NCI-H187 (cell line): ENCODE measurements at regions not wholly inside any gene's neighbourhood (a gene's known extent, or its start where the extent isn't known, plus 50 kb on each side); places are given as distances from the start of the nearest gene placed in this dataset.
"Not testable (repeated sequence)": the region's sequence is repeated elsewhere in the genome, so short reads cannot be mapped to it uniquely, and the experiment has no call there.

Experiments
- DNase-seq, 2 experiments: peaks; one replicate each; lab custom pipeline; 2025; lab: John Stamatoyannopoulos, UW

DNA sequence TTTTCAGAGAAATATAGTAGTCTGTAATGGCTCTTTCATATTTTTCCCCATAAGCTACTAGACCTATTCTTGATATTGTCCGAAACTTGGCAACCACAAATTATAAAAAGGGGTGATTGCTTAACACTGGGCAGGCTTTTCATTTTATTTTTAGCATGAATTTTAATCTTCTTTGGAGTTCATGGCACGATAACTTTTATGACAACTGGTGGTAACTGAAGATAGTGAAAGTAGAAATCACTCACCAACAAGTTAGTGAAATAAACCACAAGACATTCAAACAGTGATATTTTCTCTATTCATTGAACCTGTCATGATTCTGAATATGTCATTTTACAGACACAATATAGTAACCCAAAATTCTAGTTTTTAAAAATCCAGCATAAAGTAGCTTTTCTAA lies 213.9 kb downstream of the PRDM9 start:
- no peak for DNase-seq

DNA sequence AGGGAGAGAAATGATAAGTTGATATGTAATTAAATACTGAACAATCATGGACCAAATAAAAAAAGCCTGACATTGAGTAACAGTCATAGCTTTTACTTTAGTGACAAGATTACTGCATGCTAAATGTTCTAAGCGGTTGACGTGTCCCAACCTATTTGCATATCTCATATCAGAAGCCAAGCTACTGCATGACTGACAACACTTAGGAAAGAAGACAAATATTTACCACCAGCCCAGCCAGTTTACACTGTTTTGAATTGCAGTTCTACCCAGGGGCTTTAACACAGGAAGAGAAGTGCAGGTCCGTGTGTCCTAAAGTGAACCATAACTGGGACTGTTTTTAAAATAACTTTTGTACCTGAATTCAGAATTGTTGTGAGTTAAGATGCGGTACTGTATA lies 219.9 kb downstream of the PRDM9 start:
- no peak for DNase-seq

DNA sequence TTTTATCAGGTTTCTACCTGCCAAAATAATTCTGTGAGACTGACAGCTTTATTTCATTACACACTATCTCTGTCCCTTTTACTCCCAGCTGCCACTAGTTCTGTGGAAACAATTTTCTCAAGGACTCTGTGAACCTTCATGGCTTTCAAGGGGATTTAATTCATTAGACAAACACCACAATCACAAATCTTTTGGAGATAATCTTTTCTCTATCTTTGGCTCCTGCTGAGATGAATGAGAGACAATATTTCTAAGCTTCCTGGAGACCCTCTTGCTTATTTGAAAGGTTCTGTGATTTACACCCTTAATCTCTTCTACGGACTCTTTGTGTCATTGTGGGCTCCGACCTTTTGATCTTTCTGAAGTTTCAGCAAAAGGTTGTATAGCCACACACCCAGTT lies 222.6 kb downstream of the PRDM9 start:
- DNase-seq, result no peak

DNA sequence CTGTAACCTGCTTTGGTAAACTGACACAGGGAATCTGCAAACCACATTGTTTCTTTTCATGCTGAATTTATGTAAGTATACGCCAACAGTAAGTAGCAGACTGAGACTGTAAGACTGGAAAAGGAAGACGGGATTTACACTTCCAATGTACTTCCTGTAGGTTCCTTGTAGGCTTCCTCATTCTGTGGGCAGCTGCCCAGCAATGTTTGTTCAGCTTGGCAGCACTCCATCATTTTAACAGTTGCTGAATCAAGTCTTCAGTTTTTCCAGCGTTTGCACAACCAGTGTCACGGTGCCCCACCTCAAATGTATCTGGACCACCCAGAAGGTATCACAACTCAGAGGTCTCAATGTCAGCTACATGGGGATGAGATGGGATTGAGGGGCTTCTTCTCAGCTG lies 232.6 kb downstream of the PRDM9 start:
- DNase-seq, result no peak

DNA sequence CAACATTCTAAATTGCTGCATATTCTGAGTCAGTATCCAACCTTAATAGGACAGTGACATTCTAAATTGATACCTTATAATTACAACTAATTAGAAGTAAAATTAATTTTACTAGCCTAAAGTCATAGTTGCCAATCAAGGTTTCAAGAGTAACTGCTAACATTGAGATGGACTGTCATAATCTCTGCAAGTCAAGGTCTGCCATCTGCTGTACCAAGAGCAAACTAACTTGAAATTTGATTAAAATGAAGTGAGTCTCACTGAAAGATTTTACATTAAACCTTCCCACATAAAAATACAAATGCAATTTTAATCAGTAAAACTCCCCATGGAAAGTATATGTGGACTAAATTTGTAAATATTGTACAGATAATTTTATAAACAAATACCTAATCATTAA lies 235.3 kb downstream of the PRDM9 start:
- DNase-seq, result no peak

DNA sequence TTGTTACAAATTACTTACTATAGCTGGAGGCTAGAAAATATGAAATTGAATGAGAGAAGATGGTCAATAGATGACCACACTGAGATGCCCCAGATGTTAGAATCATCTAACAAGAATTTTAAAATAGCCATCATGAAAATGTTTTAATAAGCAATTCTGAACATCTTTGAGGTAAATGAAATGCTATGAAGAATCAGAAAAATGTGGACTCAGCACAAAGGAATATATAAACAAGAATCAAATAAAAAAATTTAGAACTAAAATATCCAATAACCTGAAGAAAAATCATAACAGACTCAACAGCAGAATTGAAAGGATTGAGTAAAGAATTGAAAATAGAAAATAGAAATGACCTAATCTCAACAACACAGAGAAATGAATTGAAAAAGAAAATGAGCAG lies 248.5 kb downstream of the PRDM9 start:
- no peak for DNase-seq

DNA sequence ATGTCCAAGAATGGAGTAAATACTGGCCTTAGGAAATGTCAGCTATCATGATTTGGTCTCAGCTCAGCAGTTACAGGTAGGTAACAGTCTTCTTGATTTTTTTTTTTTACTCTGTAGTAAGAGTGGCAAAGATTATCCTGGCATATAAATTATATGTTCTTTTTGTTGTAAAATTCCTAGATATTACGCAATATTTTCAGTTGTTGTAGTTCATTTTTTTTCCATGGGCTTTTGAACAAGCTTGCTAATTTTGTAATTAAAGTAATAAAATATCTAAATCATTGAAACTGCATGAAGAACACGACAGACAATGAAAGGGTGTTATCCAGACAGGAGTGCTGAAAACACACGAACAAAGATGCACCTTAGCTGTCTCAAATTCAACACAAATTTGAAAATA lies 249.4 kb downstream of the PRDM9 start:
- DNase-seq, result no peak

DNA sequence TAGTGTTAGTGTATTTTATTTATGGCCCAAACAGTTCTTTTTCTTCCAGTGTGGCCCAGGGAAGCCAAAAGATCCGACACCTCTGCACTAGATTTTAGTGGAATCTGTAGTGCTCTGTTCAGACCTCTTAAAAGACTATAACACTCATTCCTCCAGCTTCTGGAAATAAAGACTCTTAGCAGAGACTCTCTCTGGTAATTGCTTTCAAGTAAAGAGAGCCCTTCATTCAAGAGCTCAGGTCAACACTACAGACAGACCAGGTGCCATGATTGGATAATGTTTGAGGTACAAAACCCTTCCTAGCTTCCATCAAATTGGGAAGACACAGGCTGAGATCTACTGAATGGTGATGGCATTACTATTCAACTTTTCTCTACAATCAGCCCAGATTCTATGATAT lies 255.8 kb downstream of the PRDM9 start:
- peak in 1 of 2 experiments; percentile 18 for DNase-seq

DNA sequence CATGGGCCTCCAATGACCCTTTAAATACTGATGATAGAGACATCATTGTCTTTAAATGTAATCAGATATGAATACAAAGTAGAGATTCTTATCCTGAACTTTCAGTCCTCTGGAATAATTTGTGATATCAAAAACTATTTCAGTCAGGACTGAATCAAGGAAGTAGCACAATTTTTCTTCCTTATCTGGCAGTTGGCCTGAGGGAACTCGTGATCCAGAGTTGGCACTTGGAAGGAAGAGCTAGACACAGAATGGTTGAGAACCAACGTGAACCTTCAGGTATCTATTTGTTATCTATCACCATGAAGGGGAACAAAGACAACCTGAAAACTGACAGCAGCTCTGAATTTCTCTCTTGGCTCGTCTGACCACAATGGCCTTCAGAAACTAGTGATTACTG lies 269.3 kb downstream of the PRDM9 start:
- DNase-seq, result no peak

DNA sequence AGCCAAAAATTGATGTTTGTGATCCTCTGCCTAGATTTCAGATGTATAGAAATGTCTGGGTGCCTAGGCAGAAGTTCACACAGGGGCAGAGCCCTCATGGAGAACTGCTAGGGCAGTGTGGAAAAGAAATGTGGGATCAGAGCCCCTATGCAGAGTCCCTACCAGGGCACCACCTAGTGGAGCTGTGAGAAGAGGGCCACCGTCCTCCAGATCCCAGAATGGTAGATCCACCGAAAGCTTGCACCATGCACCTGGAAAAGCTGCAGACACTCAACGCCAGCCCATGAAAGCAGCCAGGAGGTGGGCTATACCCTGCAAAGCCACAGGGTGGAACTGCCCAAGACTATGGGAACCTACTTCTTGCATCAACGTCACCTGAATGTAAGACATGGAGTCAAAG lies 292.9 kb downstream of the PRDM9 start:
- DNase-seq, result not testable (repeated sequence)

DNA sequence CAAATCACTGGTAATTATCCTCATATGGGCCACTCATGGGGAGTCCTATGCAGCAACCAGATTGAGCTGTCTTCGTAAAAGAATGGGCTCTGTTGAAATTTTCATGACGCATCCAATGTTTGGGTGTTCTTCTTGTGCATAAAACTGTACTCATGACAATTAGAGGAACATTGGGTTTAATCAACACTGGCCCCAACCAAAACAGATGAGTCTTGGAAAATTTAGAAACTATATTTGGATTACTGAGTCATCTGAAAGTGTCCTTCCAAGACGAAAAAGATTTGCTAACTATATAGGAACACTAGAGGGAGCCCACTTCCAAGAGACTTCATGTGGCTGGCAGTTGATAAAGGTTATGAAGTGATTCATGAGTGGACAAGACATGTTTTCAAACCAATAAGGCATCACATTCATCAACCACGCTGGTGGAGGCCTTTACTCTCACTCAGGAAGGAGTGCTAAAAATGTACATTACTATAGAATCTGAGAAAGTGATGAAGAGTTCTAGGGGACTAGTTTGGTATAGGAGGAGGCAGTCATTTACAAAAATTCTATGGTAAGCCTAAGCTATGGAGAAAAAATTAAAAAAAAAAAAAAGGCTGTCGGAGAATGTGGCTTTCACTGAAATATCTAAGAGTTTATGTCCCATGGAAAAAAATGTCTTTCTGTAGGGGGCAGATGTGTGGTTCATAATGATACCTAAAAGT lies 313.5 kb downstream of the PRDM9 start:
- no peak for DNase-seq

DNA sequence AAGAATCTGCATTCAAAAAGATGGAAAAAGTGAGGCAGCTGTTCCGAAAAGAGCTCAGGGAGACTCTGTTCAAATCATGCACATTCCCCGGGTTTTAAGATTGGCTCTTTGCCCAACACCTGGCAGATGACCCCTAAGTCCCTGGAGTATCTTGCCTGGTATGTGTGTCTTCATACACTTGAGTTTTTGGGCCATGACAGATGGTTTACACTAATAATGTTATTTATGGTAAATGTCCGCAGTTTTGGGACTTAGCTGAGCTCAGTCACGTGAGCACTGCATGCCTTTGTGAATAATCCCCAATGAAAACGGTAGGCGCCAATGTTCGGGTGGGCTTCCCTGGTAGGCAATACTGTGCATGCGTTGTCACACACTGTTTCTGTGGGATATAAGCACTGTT lies 316.1 kb downstream of the PRDM9 start:
- DNase-seq, result no peak

DNA sequence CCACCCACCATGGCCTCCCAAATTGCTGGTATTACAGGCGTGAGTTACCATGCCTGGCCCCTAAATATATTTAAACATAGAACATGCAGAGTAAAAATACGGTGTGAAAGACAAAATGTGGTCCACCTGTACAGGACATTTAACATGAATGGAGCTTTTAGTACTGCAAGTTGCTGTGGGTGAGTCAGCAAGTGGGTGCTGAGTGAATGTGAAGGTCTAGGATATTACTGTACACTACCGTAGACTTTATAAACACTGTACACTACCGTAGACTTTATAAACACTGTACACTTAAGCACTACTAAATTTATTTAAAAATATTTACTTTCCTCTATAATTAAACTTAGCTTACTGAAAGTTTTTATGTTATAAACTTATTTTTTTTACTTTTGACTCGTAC lies 317.8 kb downstream of the PRDM9 start:
- no peak for DNase-seq

DNA sequence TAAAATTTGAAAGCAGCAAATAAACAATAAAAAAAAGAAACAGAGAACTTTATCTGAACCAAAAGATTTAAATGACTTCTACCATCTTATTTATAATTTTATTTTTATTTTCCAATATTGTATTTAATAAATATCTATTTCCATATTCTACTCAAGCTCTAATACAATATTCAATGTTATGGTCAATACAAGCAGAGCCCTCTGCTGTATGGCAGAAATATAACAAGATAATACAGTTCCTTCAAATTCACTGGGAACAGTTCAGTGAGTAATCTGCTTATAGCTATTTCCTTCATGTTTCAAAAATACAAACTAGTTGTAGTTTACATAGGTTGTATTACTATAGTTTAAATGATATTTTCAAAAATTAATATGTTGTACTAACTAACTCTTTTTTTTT lies 332.7 kb downstream of the PRDM9 start:
- no peak for DNase-seq

DNA sequence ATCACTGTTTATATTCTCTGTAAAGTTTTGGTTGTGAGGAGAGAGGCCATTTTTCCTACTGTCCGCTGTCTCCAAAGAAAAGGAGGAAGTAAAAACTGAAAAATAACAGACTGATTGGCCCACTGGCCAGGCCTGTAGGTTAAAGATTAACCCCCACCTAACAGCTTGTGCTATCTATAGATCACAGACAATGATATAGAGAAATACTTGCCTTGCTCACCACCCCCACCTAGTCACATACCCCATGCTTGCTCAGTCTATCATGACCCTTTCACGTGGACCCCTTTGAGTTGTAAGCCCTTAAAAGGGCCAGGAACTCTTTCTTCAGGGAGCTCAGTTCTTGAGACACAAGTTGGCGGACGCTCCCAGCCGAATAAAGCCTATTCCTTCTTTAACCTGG lies 357.4 kb downstream of the PRDM9 start:
- no peak for DNase-seq

DNA sequence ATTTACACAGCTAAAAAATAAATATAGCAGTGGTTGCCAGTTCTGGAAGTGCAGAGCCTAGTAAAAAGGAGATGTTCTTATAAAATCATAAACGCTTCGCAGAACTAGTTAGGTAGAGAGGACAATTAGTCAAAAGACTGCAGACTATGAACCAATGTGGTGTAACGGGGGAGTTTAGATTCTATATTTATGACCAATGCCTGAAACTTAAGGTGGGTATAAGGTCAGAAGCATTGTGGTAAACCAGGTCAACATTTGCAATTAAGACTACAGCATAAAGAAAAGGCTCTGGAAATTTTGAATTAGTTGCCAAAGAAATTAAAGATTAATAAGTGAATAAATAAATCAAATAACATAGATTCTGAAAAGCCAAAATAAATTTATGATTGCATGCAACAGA lies 370.4 kb downstream of the PRDM9 start:
- no peak for DNase-seq

DNA sequence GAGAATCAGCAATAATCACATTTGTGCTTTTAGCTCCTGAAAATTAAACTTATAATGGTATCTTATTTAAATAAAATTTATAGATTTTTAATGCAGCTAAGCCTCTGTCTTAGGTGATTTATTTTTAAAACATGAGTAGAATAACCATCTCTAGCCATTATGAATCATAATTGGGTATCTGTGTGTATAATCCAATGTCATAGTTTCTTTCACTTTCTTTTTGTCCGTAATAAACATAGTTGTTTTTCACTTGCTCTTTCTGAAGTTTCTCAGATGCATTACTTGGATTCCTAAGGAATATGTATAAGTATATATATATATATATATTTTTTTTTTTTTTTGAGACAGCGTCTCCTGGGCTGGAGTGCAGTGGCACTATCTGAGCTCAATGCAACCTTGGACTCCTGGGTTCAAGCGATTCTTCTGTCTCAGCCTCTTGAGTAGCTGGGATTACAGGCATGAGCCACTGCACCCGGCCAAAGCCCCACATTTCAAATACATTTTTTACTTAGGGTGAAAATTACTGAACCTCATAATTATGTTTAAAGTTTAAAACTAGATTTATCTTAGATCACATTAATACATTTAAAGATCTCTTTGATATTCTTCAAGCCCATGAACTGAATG lies 377.1 kb downstream of the PRDM9 start:
- DNase-seq, result no peak

DNA sequence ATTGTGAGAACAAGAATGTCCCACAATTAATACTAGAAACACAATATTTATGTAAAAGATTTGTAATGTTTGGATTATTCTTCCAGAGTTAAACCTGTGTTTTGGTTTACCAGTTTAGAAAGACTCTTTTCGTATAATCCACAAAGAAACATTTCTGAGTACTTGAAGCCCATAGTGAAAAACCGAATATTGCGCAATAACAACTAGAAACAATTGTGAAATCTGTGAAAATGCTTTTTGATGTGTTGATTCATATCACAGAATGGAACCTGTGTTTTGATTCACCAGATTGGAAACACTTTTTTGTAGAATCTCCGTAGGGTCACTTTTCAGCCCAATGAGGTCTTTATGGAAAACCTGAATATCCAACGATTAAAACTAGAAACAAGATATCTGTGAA lies 386.2 kb downstream of the PRDM9 start:
- no peak for DNase-seq

DNA sequence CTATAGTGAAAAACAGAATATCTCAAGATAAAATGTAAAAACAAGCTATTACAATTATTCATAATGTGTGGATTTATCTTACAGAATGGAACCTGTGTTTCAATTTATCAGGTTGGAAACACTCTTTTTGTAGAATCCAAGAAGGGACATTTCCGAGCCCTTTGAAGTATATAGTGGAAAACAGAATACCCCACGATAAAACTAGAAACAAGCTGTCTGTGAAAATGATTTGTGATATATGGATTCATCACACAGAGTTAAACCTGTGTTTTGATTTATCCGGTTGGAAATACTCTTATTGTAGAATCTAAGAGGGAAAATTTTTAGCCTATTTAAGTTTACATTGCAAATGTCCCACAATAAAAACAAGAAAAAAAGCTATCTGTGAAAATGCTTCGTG lies 388.2 kb downstream of the PRDM9 start:
- no peak for DNase-seq

DNA sequence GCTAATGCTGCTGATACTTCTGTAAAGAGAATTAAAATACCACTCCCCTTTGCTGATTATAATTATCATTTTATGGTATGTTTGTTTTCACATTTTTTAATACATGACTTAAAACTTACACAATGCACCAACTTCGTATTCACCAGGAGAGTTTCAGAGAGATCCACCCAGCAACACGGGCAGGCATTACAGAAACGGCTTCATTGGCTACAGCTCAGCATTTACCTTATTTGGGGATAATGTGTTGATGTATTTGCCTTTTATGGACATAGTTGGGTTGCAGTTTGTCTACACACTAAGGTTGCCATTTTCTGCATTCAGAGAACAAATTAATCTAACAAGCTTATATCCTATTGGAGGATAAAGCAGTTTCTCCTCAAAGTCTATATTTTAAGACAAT lies 423.6 kb downstream of the PRDM9 start:
- no peak for DNase-seq

DNA sequence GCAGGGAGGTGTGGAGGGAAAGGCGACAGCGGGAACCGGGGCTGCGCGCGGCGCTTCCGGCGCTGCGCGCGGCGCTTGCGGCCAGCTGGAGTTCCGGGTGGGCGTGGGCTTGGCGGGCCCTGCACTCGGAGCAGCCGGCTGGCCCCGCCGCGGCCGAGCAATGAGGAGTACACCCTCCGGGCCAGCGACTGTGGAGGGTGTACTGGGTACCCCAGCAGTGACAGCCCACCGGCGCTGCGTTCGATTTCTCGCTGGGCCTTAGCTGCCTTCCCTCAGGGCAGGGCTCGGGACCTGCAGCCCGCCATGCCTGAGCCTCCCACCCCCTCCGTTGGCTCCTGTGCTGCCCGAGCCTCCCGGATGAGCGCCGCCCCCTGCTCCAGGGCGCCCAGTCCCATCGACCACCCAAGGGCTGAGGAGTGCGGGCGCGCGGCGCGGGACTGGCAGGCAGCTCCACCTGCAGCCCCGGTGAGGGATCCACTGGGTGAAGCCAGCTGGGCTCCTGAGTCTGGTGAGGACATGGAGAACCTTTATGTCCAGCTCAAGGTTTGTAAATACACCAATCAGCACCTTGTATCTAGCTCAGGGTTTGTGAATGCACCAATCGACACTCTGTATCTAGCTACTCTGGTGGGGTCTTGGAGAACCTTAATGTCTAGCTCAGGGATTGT lies 444.0 kb downstream of the PRDM9 start:
- DNase-seq, result not testable (repeated sequence)

DNA sequence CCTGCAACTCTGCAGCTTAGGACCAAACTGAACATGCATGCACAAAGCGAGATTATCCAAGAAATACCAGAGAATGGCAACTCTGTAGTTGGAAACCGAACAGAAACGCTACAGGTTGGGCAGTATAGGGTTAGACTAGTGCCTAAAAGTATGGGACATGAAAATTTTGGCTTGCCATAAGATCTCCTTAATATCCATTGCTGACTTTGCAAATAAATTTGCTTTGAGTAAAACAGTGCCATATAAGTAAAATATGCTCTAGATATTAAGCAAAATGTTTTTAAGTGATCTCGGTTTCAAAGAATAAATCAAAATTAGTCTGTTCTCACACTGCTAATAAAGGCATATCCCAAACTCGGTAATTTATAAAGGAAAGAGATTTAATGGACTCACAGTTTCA lies 456.0 kb downstream of the PRDM9 start:
- DNase-seq, result no peak

DNA sequence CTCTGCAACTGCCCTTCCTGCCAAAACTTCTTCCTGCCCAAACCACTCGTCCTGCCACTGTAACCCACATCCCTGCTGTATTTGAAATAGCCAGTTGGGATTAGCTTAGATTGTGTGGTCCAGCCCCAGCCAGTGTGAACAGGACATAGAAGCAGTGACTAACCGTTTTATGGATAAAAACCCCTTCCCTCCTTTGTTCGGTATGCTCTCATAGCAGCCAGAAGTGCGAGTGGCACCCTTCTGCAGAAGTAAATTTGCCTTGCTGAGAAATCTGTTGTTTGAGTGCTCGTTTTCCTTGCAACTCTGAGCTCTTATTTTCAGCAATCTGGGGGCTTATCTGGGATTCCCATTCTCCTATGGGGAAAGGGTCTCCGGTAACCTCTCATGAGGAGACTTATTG lies 470.0 kb downstream of the PRDM9 start:
- DNase-seq, result no peak

DNA sequence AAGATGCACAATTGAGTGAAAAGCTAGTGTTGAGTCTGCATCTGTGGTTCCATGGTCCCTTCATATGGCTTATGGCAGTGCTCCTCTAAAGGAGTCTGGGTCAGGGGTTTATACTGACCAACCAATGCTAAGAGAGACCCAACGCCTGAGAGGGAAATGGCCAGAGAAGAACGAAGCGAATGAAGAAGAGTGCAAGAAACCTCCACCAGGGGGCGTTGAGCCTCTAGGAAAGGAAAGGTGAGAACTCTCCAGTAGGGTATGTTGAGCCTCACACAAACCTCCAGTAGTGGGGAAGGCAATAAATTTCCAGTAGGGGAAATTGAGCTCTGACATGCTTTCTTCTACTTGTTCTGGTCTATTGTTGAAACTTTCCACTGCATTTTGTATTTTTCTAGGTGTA lies 470.6 kb downstream of the PRDM9 start:
- DNase-seq, result no peak
